ENCODE measurements at regions not wholly inside any gene's neighbourhood (a gene's known extent, or its start where the extent isn't known, plus 50 kb on each side); places are given as distances from the start of the nearest gene placed in this dataset.

GRCh38 chr16:86138121-86139085 is 239.4 kb downstream of the IRF8 start:
- H3K9me3 ChIP-seq: no peaks in the 10 kb centered on the region
- no peak overlapping the region for H3K27ac ChIP-seq
- no peak overlapping the region for H3K4me3 ChIP-seq
- DNase-seq (ENCODE audit: low spot score in 2 of 2): no peak
- peaks cover 13% of the 10 kb centered on the region for H3K27me3 ChIP-seq
- no peaks in the 10 kb centered on the region for H3K36me3 ChIP-seq
- TF ChIP-seq CTCF (IDR thresholded peaks at IDR 0.05) (no peak), POLR2A (IDR thresholded peaks at IDR 0.05) (no peak), POLR2AphosphoS5 (IDR thresholded peaks at IDR 0.05) (no peak), EP300 (IDR thresholded peaks at IDR 0.05) (no peak)
- WGBS: 80% methylated on average over 12 of the region's 16 CpGs
- no peaks in the 10 kb centered on the region for H3K4me1 ChIP-seq

GRCh38 chr16:86142801-86143236 is 243.9 kb downstream of the IRF8 start:
- Histone ChIP-seq H3K36me3 (no peaks in the 10 kb centered on the region), H3K27ac (no peak overlapping the region), H3K4me1 (no peaks in the 10 kb centered on the region), H3K27me3 (peaks cover 6% of the 10 kb centered on the region), H3K4me3 (no peak overlapping the region), H3K9me3 (no peaks in the 10 kb centered on the region)
- no peak for DNase-seq (ENCODE audit: low spot score in 2 of 2)
- 69% methylated on average over 5 of the region's 5 CpGs for WGBS
- no peak for TF ChIP-seq POLR2AphosphoS5 (IDR thresholded peaks at IDR 0.05)
- no peak for TF ChIP-seq EP300 (IDR thresholded peaks at IDR 0.05)
- no peak for TF ChIP-seq CTCF (IDR thresholded peaks at IDR 0.05)
- no peak for TF ChIP-seq POLR2A (IDR thresholded peaks at IDR 0.05)

- H3K27me3 ChIP-seq: peaks cover 6% of the 10 kb centered on the region
- 94% methylated on average over 4 of the region's 4 CpGs for WGBS
- no peaks in the 10 kb centered on the region for H3K36me3 ChIP-seq
- no peaks in the 10 kb centered on the region for H3K4me1 ChIP-seq
- TF ChIP-seq POLR2AphosphoS5 (IDR thresholded peaks at IDR 0.05) (no peak), POLR2A (IDR thresholded peaks at IDR 0.05) (no peak), CTCF (IDR thresholded peaks at IDR 0.05) (no peak)
- H3K4me3 ChIP-seq: no peak overlapping the region
- H3K9me3 ChIP-seq: no peaks in the 10 kb centered on the region
- no peak for DNase-seq (ENCODE audit: low spot score in 2 of 2)
- no peak overlapping the region for H3K27ac ChIP-seq
These were observed 244.7 kb downstream of the IRF8 start for GRCh38 chr16:86143666-86144065.

- no peak for DNase-seq (ENCODE audit: low spot score in 2 of 2)
- no peaks in the 10 kb centered on the region for H3K36me3 ChIP-seq
- no peak overlapping the region for H3K27ac ChIP-seq
- H3K9me3 ChIP-seq: no peaks in the 10 kb centered on the region
- peaks cover 6% of the 10 kb centered on the region for H3K27me3 ChIP-seq
- 45% methylated on average over 1 of the region's 1 CpG for WGBS
- TF ChIP-seq EP300 (IDR thresholded peaks at IDR 0.05) (no peak), CTCF (IDR thresholded peaks at IDR 0.05) (no peak), POLR2AphosphoS5 (IDR thresholded peaks at IDR 0.05) (no peak), POLR2A (IDR thresholded peaks at IDR 0.05) (no peak)
- H3K4me3 ChIP-seq: no peak overlapping the region
- H3K4me1 ChIP-seq: no peaks in the 10 kb centered on the region
These were observed 246.7 kb downstream of the IRF8 start for GRCh38 chr16:86145669-86146068.

- no peaks in the 10 kb centered on the region for H3K36me3 ChIP-seq
- peaks cover 47% of the 10 kb centered on the region for H3K27me3 ChIP-seq
- no peaks in the 10 kb centered on the region for H3K9me3 ChIP-seq
- H3K27ac ChIP-seq: no peak overlapping the region
- H3K4me3 ChIP-seq: no peak overlapping the region
- no peak for DNase-seq (ENCODE audit: low spot score in 2 of 2)
- WGBS: 79% methylated on average over 18 of the region's 18 CpGs
- TF ChIP-seq POLR2AphosphoS5 (IDR thresholded peaks at IDR 0.05) (no peak), CTCF (IDR thresholded peaks at IDR 0.05) (no peak), POLR2A (IDR thresholded peaks at IDR 0.05) (no peak), EP300 (IDR thresholded peaks at IDR 0.05) (no peak)
- no peaks in the 10 kb centered on the region for H3K4me1 ChIP-seq
These were observed 251.8 kb downstream of the IRF8 start for GRCh38 chr16:86150641-86151238.
